Pancreas (tissue), 10 donors: ENCODE measurements at regions not wholly inside any gene's neighbourhood (a gene's known extent, or its start where the extent isn't known, plus 50 kb on each side); places are given as distances from the start of the nearest gene placed in this dataset.

Source experiments
- ATAC-seq, 4 donors: fragments of 200-7000 bp; cut with Tn5 transposase; one replicate each; pipeline versions ENCODE4 v1.8.0 to v1.9.1; 2020; ENCODE audit warnings: mild to moderate bottlenecking in 4 of 4, moderate library complexity in 4 of 4
- DNase-seq, 6 donors: peaks; one replicate each; pipeline ENCODE4 v3.0.0-alpha.2; 2020
- FAIRE-seq: peaks from 2 replicates; lab custom pipeline; 2012; peaks lifted over from hg19 to GRCh38; lab: Jason Lieb, UNC
- H3K27ac ChIP-seq, 4 donors: fragments of 200-600 bp; sonication (generic); 1 replicate in 3 of 4; 2 replicates in 1 of 4; pipeline versions ENCODE4 v1.5.0 to v1.8.0; 2020
- H3K27me3 ChIP-seq, 4 donors: fragments of 200-600 bp; one replicate each; pipeline ENCODE4 v1.8.0; 2021
- H3K36me3 ChIP-seq, 3 donors: fragments of 200-600 bp; sonication (generic) in 1 of 3; one replicate each; pipeline versions ENCODE4 v1.5.0 to v1.8.0; 2020 to 2021
- H3K4me1 ChIP-seq, 3 donors: fragments of 200-600 bp; one replicate each; pipeline ENCODE4 v1.8.0; 2021
- H3K4me3 ChIP-seq, 4 donors: fragments of 200-600 bp; sonication (generic) in 2 of 4; one replicate each; pipeline versions ENCODE4 v1.5.0 to v1.8.0; 2020 to 2021
- H3K9me3 ChIP-seq, 4 donors: fragments of 200-600 bp; one replicate each; pipeline ENCODE4 v1.8.0; 2021
- CTCF ChIP-seq, 4 donors: fragments of 200-600 bp; sonication (generic) in 3 of 4; IDR thresholded peaks; one replicate each; pipeline versions ENCODE4 v1.5.0 to v1.8.0; 2021; ENCODE audit warnings: antibody characterized with exemption in 4 of 4
- WGBS, 2 donors: extraction: QIAGEN DNeasy Blood & Tissue Kit; methylation state at CpG; one replicate each; pipeline ENCODE4 v1.1.7; 2013; 5-methylcytosine and 5-hydroxymethylcytosine counted together
- intact Hi-C, 3 donors: fragments of 100-400 bp; cut with DNase I; formaldehyde crosslinking; loops; one replicate each; pipeline versions ENCODE4 v1.11.1 to v1.14.2; 2022
- donor health status: healthy with polysubstance abuse.
- donor health status: DM: no; HTN: no; CAD: no; lungs with moderate emphysema.
- donor health status: DM: no; HTN: no; CAD: no.
- donor health status: control.
- donor health status: control.
- donor health status: Bipolar disorder and iron deficiency.
- donor health status: DM: yes; HTN: yes; CAD: no.
- donor health status: DM: no; HTN: no; CAD: no.
- donor health status: DM: no; HTN: no; CAD: no.
- donor health status: DM: yes; HTN: yes; CAD: no.

- Histone ChIP-seq H3K9me3 (no peaks in the 10 kb centered on the region), H3K27ac (no peak overlapping the region), H3K36me3 (no peaks in the 10 kb centered on the region), H3K4me1 (no peaks in the 10 kb centered on the region), H3K27me3 (no peaks in the 10 kb centered on the region), H3K4me3 (no peak overlapping the region)
- FAIRE-seq, result no peak
- 49 to 53% methylated on average over 9 of the region's 9 CpGs for WGBS, 2 donors
- ATAC-seq, result no peak
- DNase-seq, result peak in 1 of 6 donors; percentile 12
- intact Hi-C loops, result no loop called here
- no peak for TF ChIP-seq CTCF (IDR thresholded peaks at IDR 0.05)
Observed at GRCh38 chr20:51116765-51117686, 94.1 kb upstream of the KCNG1 start.

DNA sequence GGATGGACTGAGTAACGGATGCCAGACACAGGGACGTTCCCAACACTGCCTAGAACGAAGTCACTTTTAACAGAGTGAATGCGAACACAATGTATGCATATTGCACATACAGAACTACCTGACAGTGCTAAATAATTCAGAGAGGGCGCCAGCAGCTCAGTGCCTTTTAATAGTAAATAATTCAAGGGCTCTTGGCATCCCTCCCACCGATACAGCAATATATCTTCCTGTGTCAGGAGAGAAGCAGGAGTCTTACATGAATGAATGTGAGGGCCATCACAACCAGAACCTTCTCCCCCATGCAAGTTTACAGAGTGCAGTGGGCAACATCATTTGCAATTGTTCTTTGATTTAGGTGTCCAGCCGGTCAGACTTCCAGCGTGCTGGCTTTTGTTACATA is 88.4 kb upstream of the KCNG1 start:
- DNase-seq (peak in 1 of 6 donors; percentile 23), ATAC-seq (peak in 2 of 4 donors; percentile 36 to 49)

GRCh38 chr20:51108638-51109363 is 85.9 kb upstream of the KCNG1 start:
- H3K36me3 ChIP-seq, result no peaks in the 10 kb centered on the region
- ATAC-seq, result no peak
- no peak for DNase-seq
- FAIRE-seq, result no peak
- no peak overlapping the region for H3K27ac ChIP-seq
- no peaks in the 10 kb centered on the region for H3K4me1 ChIP-seq
- 62 to 77% methylated on average over 13 of the region's 13 CpGs for WGBS, 2 donors
- no peak overlapping the region for H3K4me3 ChIP-seq
- intact Hi-C loops, result no loop called here
- no peaks in the 10 kb centered on the region for H3K9me3 ChIP-seq
- H3K27me3 ChIP-seq, result no peaks in the 10 kb centered on the region
- no peak for TF ChIP-seq CTCF (IDR thresholded peaks at IDR 0.05)

More for the DNA sequence above, 88.4 kb upstream of the KCNG1 start:
- TF ChIP-seq CTCF (IDR thresholded peaks at IDR 0.05), result no peak
- FAIRE-seq, result no peak
- no peaks in the 10 kb centered on the region for H3K36me3 ChIP-seq
- H3K4me1 ChIP-seq, result no peaks in the 10 kb centered on the region
- no peak overlapping the region for H3K27ac ChIP-seq
- 20 to 25% methylated on average over 8 of the region's 8 CpGs for WGBS, 2 donors
- no peak overlapping the region for H3K4me3 ChIP-seq
- no peaks in the 10 kb centered on the region for H3K9me3 ChIP-seq
- intact Hi-C loops, result no loop called here
- no peaks in the 10 kb centered on the region for H3K27me3 ChIP-seq

DNA sequence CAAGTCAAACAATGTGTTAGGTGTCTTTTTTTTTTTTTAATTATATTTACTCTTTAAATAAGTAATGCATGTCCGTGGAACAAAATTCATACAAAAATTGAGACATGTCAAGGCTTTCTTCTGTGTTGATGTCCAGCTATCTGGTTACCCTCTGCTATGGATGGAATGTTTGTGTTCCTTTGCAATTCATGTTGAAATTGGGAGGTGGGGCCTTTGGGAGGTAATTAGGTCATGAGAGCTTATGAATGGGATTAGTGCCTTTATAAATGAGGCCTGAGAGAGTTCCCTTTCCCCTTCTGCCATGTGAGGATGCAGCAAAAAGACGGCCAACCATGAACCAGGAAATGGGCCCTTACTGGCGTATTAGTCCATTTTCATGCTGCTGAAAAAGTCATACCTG is 83.1 kb upstream of the KCNG1 start:
- Histone ChIP-seq H3K27ac (no peak overlapping the region), H3K4me3 (no peak overlapping the region), H3K4me1 (no peaks in the 10 kb centered on the region), H3K27me3 (no peaks in the 10 kb centered on the region), H3K36me3 (no peaks in the 10 kb centered on the region), H3K9me3 (no peaks in the 10 kb centered on the region)
- TF ChIP-seq CTCF (IDR thresholded peaks at IDR 0.05), result no peak
- no peak for DNase-seq
- no peak for ATAC-seq
- intact Hi-C loops, result no loop called here
- no peak for FAIRE-seq
- WGBS, 2 donors, result 57 to 76% methylated on average over 3 of the region's 3 CpGs
